Right atrium auricular region (tissue), 2 donors: ENCODE measurements at regions not wholly inside any gene's neighbourhood (a gene's known extent, or its start where the extent isn't known, plus 50 kb on each side); places are given as distances from the start of the nearest gene placed in this dataset.

Experiments used
- DNase-seq: peaks from one replicate; pipeline ENCODE4 v3.0.0-alpha.2; 2019; ENCODE audit warnings: low spot score
- H3K27ac ChIP-seq, 2 donors: fragments of 200-600 bp; sonication (generic); 1 replicate in 1 of 2; 2 replicates in 1 of 2; pipeline ENCODE4 v1.5.1; 2016 to 2019
- H3K27me3 ChIP-seq, 2 donors: fragments of 200-600 bp; sonication (generic); one replicate each; pipeline versions ENCODE4 v1.5.1 to v1.6.0; 2017 to 2019
- H3K36me3 ChIP-seq: fragments of 200-600 bp; sonication (generic); one replicate; pipeline ENCODE4 v1.5.1; 2016
- H3K4me1 ChIP-seq, 2 donors: fragments of 200-600 bp; sonication (generic); one replicate each; pipeline versions ENCODE4 v1.5.1 to v1.6.0; 2017 to 2019
- H3K4me3 ChIP-seq, 2 donors: fragments of 200-600 bp; sonication (generic); 1 replicate in 1 of 2; 2 replicates in 1 of 2; pipeline ENCODE4 v1.5.1; 2017 to 2019; ENCODE audit warnings: mild to moderate bottlenecking in 1 of 2, moderate library complexity in 1 of 2
- H3K9me3 ChIP-seq, 2 donors: fragments of 200-600 bp; sonication (generic); one replicate each; pipeline ENCODE4 v1.5.1; 2019
- CTCF ChIP-seq, 2 donors: fragments of 200-600 bp; sonication (generic); IDR thresholded peaks; one replicate each; pipeline ENCODE4 v1.5.1; 2019; ENCODE audit warnings: antibody characterized with exemption in 2 of 2

- Histone ChIP-seq H3K27me3 (no peaks in the 10 kb centered on the region), H3K27ac (no peak overlapping the region), H3K36me3 (no peaks in the 10 kb centered on the region), H3K4me3 (no peak overlapping the region), H3K9me3 (no peaks in the 10 kb centered on the region), H3K4me1 (no peaks in the 10 kb centered on the region)
- DNase-seq: no peak
- TF ChIP-seq CTCF (IDR thresholded peaks at IDR 0.05): no peak
These were observed 72.6 kb upstream of the VWC2 start for GRCh38 chr7:49700841-49701240.

GRCh38 chr7:49702099-49702498 lies 71.3 kb upstream of the VWC2 start:
- Histone ChIP-seq H3K27ac (no peak overlapping the region), H3K27me3 (no peaks in the 10 kb centered on the region), H3K9me3 (no peaks in the 10 kb centered on the region), H3K4me3 (no peak overlapping the region), H3K36me3 (no peaks in the 10 kb centered on the region), H3K4me1 (no peaks in the 10 kb centered on the region)
- no peak for DNase-seq
- TF ChIP-seq CTCF (IDR thresholded peaks at IDR 0.05): no peak

- Histone ChIP-seq H3K36me3 (no peaks in the 10 kb centered on the region), H3K27ac (no peak overlapping the region)
- DNase-seq: no peak
These were observed 70.1 kb upstream of the VWC2 start for GRCh38 chr7:49703337-49703736.

GRCh38 chr7:49703881-49704280 lies 69.6 kb upstream of the VWC2 start:
- Histone ChIP-seq H3K9me3 (no peaks in the 10 kb centered on the region), H3K27ac (no peak overlapping the region), H3K4me3 (no peak overlapping the region), H3K27me3 (no peaks in the 10 kb centered on the region), H3K4me1 (no peaks in the 10 kb centered on the region), H3K36me3 (no peaks in the 10 kb centered on the region)
- no peak for DNase-seq
- no peak for TF ChIP-seq CTCF (IDR thresholded peaks at IDR 0.05)

More at GRCh38 chr7:49703337-49703736, 70.1 kb upstream of the VWC2 start:
- no peak for TF ChIP-seq CTCF (IDR thresholded peaks at IDR 0.05)
- H3K4me3 ChIP-seq: no peak overlapping the region
- H3K9me3 ChIP-seq: no peaks in the 10 kb centered on the region
- no peaks in the 10 kb centered on the region for H3K27me3 ChIP-seq
- no peaks in the 10 kb centered on the region for H3K4me1 ChIP-seq

GRCh38 chr7:49706106-49706505 lies 67.3 kb upstream of the VWC2 start:
- no peak for DNase-seq
- no peak for TF ChIP-seq CTCF (IDR thresholded peaks at IDR 0.05)
- H3K27ac ChIP-seq: no peak overlapping the region
- no peaks in the 10 kb centered on the region for H3K36me3 ChIP-seq
- H3K27me3 ChIP-seq: no peaks in the 10 kb centered on the region
- H3K4me3 ChIP-seq: no peak overlapping the region
- no peaks in the 10 kb centered on the region for H3K4me1 ChIP-seq
- no peaks in the 10 kb centered on the region for H3K9me3 ChIP-seq

GRCh38 chr7:49707891-49708290 lies 65.5 kb upstream of the VWC2 start:
- TF ChIP-seq CTCF (IDR thresholded peaks at IDR 0.05): no peak
- no peak for DNase-seq
- Histone ChIP-seq H3K27ac (no peak overlapping the region), H3K4me3 (no peak overlapping the region), H3K27me3 (no peaks in the 10 kb centered on the region), H3K9me3 (no peaks in the 10 kb centered on the region), H3K36me3 (no peaks in the 10 kb centered on the region), H3K4me1 (no peaks in the 10 kb centered on the region)
